DOHH2 (cell line): ENCODE measurements at regions not wholly inside any gene's neighbourhood (a gene's known extent, or its start where the extent isn't known, plus 50 kb on each side); places are given as distances from the start of the nearest gene placed in this dataset.
"Not testable (repeated sequence)": the region's sequence is repeated elsewhere in the genome, so short reads cannot be mapped to it uniquely, and the experiment has no call there.

Experiments used
- H3F3A ChIP-seq: fragments of 200-600 bp; sonication (generic), shearing (Covaris generic); 2 replicates; pipeline ENCODE4 v1.6.0; 2016; ENCODE audit warnings: antibody characterized with exemption, mild to moderate bottlenecking; ENCODE audit not compliant: control insufficient read depth, insufficient read depth
- H3K27ac ChIP-seq: fragments of 200-600 bp; sonication (generic); 2 replicates; pipeline ENCODE4 v1.5.1; 2014; ENCODE audit warnings: low read depth, mild to moderate bottlenecking, low read length, moderate library complexity
- H3K27me3 ChIP-seq: fragments of 200-600 bp; sonication (generic); 2 replicates; pipeline ENCODE4 v1.6.1; 2014; ENCODE audit warnings: mild to moderate bottlenecking, low read length, mixed read lengths; ENCODE audit not compliant: control insufficient read depth
- H3K36me3 ChIP-seq: fragments of 200-600 bp; sonication (generic); 2 replicates; pipeline ENCODE4 v1.6.1; 2014; ENCODE audit warnings: mild to moderate bottlenecking, low read length, moderate library complexity, mixed read lengths; ENCODE audit not compliant: control insufficient read depth
- H3K4me1 ChIP-seq: fragments of 200-600 bp; sonication (generic); 2 replicates; pipeline ENCODE4 v1.6.1; 2014; ENCODE audit warnings: mild to moderate bottlenecking, low read length, mixed read lengths; ENCODE audit not compliant: control insufficient read depth
- H3K4me2 ChIP-seq: fragments of 200-600 bp; sonication (generic); 2 replicates; pipeline ENCODE4 v1.6.0; 2014; ENCODE audit warnings: mild to moderate bottlenecking, low read length, moderate library complexity
- H3K4me3 ChIP-seq: fragments of 200-600 bp; sonication (generic); 2 replicates; pipeline ENCODE4 v1.5.1; 2014; ENCODE audit warnings: mild to moderate bottlenecking, low read length, mixed read lengths
- H3K79me2 ChIP-seq: fragments of 200-600 bp; sonication (generic); 2 replicates; pipeline ENCODE4 v1.6.1; 2014; ENCODE audit warnings: mild to moderate bottlenecking, low read length, mixed read lengths; ENCODE audit not compliant: control insufficient read depth
- H3K9me2 ChIP-seq: fragments of 200-600 bp; sonication (generic); replicated peaks from 2 replicates; pipeline ENCODE4 v1.6.1; 2014; ENCODE audit warnings: mild to moderate bottlenecking, low read length, mixed read lengths; ENCODE audit not compliant: control insufficient read depth
- H3K9me3 ChIP-seq: fragments of 200-600 bp; sonication (generic); 2 replicates; pipeline ENCODE4 v1.6.1; 2014; ENCODE audit warnings: antibody characterized with exemption, low read length, mixed read lengths; ENCODE audit not compliant: control insufficient read depth, insufficient read depth
- H4K20me1 ChIP-seq: fragments of 200-600 bp; sonication (generic); 2 replicates; pipeline ENCODE4 v1.6.0; 2014; ENCODE audit warnings: low read depth, mild to moderate bottlenecking, antibody characterized with exemption, low read length, moderate library complexity; ENCODE audit not compliant: control insufficient read depth, insufficient read depth
- EZH2phosphoT487 ChIP-seq: fragments of 200-600 bp; sonication (generic); IDR thresholded peaks from 2 replicates; pipeline ENCODE4 v1.6.1; 2017; ENCODE audit warnings: borderline replicate concordance, mild to moderate bottlenecking, antibody characterized with exemption, low read length, moderate library complexity, mixed read lengths
- TF ChIP-seq, protein P1 (sequence below): fragments of 200-600 bp; sonication (generic); IDR thresholded peaks from one replicate; pipeline ENCODE4 v1.5.1; 2014; ENCODE audit warnings: antibody characterized with exemption, mild to moderate bottlenecking, low read depth, low read length; ENCODE audit not compliant: poor library complexity, severe bottlenecking

- H3K27me3 ChIP-seq, H3K4me2 ChIP-seq, H3K27ac ChIP-seq, H3K79me2 ChIP-seq, H3K4me1 ChIP-seq, H3F3A ChIP-seq, H4K20me1 ChIP-seq, H3K9me3 ChIP-seq, H3K4me3 ChIP-seq, H3K9me2 ChIP-seq, H3K36me3 ChIP-seq: not testable (repeated sequence)
- TF ChIP-seq, protein P1, sequence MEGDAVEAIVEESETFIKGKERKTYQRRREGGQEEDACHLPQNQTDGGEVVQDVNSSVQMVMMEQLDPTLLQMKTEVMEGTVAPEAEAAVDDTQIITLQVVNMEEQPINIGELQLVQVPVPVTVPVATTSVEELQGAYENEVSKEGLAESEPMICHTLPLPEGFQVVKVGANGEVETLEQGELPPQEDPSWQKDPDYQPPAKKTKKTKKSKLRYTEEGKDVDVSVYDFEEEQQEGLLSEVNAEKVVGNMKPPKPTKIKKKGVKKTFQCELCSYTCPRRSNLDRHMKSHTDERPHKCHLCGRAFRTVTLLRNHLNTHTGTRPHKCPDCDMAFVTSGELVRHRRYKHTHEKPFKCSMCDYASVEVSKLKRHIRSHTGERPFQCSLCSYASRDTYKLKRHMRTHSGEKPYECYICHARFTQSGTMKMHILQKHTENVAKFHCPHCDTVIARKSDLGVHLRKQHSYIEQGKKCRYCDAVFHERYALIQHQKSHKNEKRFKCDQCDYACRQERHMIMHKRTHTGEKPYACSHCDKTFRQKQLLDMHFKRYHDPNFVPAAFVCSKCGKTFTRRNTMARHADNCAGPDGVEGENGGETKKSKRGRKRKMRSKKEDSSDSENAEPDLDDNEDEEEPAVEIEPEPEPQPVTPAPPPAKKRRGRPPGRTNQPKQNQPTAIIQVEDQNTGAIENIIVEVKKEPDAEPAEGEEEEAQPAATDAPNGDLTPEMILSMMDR = peak; percentile 40
Observed at GRCh38 chr4:9659678-9660077, 121.8 kb upstream of the DRD5 start.

- not testable (repeated sequence) for H3K9me3 ChIP-seq, H3K4me1 ChIP-seq, H3K79me2 ChIP-seq, H4K20me1 ChIP-seq, H3F3A ChIP-seq, H3K36me3 ChIP-seq, H3K4me2 ChIP-seq, H3K27ac ChIP-seq, H3K4me3 ChIP-seq, H3K9me2 ChIP-seq, H3K27me3 ChIP-seq
Observed at GRCh38 chr4:9660955-9661354, 120.5 kb upstream of the DRD5 start.

- H3K4me3 ChIP-seq, H3K9me3 ChIP-seq, H3K27me3 ChIP-seq, H3F3A ChIP-seq, H3K27ac ChIP-seq, H3K9me2 ChIP-seq, H4K20me1 ChIP-seq, H3K36me3 ChIP-seq, H3K4me1 ChIP-seq, H3K4me2 ChIP-seq, H3K79me2 ChIP-seq: not testable (repeated sequence)
Observed at GRCh38 chr4:9670725-9671124, 110.7 kb upstream of the DRD5 start.

DNA sequence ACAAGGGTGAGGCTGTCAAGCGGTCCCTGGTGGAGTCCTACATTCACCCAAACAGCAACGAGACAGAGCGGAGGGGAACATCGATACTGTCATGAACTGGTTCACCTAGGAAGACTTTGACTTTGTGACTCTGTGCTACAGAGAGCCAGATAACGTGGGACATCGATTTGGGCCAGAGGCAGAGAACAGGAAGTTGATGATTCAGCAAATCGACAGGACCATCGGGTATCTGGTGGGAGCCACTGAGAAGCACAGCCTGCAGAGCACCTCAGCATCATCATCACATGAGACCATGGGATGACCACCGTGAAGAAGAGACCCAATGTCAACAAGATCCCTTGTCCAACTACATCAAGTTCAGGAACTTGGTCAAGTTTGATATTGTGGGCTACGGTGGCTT, 104.1 kb upstream of the DRD5 start:
- H3K9me2 ChIP-seq, H3K9me3 ChIP-seq: not testable (repeated sequence)

GRCh38 chr4:9679704-9680478, 101.5 kb upstream of the DRD5 start:
- Histone ChIP-seq H3K4me3 (no peak overlapping the region), H3K4me2 (no peak overlapping the region), H3K79me2 (no peaks in the 10 kb centered on the region), H3K9me3 (no peaks in the 10 kb centered on the region), H3K9me2 (no peaks in the 10 kb centered on the region), H3K36me3 (no peaks in the 10 kb centered on the region), H4K20me1 (no peaks in the 10 kb centered on the region), H3K4me1 (no peaks in the 10 kb centered on the region), H3K27me3 (no peaks in the 10 kb centered on the region), H3F3A (no peaks in the 10 kb centered on the region), H3K27ac (no peak overlapping the region)
- TF ChIP-seq, protein P1 = no peak
- no peak for TF ChIP-seq EZH2phosphoT487

More for the DNA sequence above, 104.1 kb upstream of the DRD5 start:
- not testable (repeated sequence) for H3K4me1 ChIP-seq, H3K27ac ChIP-seq, H3K4me2 ChIP-seq, H3K79me2 ChIP-seq, H3K4me3 ChIP-seq, H4K20me1 ChIP-seq, H3K27me3 ChIP-seq, H3F3A ChIP-seq, H3K36me3 ChIP-seq

DNA sequence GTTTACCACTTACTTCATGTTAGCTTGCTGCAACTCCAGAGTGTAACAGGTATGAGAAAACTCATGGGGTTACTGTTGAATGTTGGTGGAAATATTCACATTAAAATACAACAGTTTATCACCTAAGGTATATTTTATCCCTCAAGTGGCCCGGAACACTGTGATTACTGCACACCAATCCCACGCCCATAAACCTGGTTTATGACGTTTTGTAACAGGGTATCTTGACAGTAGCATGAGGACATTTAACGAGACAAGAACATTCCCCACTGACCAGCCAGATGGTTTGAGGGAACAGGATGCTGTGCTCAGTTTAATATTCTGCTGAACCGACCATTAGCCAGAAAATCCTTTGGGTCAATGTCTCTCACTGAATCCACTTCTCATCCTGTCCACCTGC, 98.3 kb upstream of the DRD5 start:
- H3K79me2 ChIP-seq, H4K20me1 ChIP-seq, H3F3A ChIP-seq, H3K4me2 ChIP-seq, H3K4me1 ChIP-seq, H3K36me3 ChIP-seq, H3K4me3 ChIP-seq, H3K27me3 ChIP-seq, H3K9me2 ChIP-seq, H3K9me3 ChIP-seq, H3K27ac ChIP-seq: not testable (repeated sequence)

GRCh38 chr4:9685016-9685415, 96.4 kb upstream of the DRD5 start:
- H3K4me1 ChIP-seq, H3K27ac ChIP-seq, H3K9me3 ChIP-seq: not testable (repeated sequence)

More at GRCh38 chr4:9685016-9685415, 96.4 kb upstream of the DRD5 start:
- not testable (repeated sequence) for H3K36me3 ChIP-seq, H3K9me2 ChIP-seq, H3F3A ChIP-seq, H3K4me3 ChIP-seq, H3K79me2 ChIP-seq, H3K4me2 ChIP-seq, H4K20me1 ChIP-seq, H3K27me3 ChIP-seq
